SK-N-SH treated with all-trans-retinoic acid at 6 μM for 48 hours (cell line): ENCODE measurements at regions not wholly inside any gene's neighbourhood (a gene's known extent, or its start where the extent isn't known, plus 50 kb on each side); places are given as distances from the start of the nearest gene placed in this dataset.

ENCODE experiments used
- ATAC-seq: fragments of 200-7000 bp; cut with Tn5 transposase; 3 replicates; pipeline ENCODE4 v1.9.1; 2020; ENCODE audit warnings: mild to moderate bottlenecking, moderate library complexity
- BACH2 ChIP-seq: fragments of 250-450 bp; sonication (Bioruptor Pico); IDR thresholded peaks from 2 replicates; pipeline ENCODE4 v1.9.0; 2021; ENCODE audit warnings: mild to moderate bottlenecking, borderline replicate concordance
- CSDC2 ChIP-seq: fragments of 250-450 bp; sonication (Bioruptor Pico); IDR thresholded peaks from 2 replicates; pipeline ENCODE4 v1.5.0; 2020; ENCODE audit warnings: mild to moderate bottlenecking, moderate library complexity
- ESRRG ChIP-seq: fragments of 250-450 bp; sonication (Bioruptor Pico); IDR thresholded peaks from 2 replicates; pipeline ENCODE4 v1.6.1; 2021; ENCODE audit warnings: mild to moderate bottlenecking
- GLIS3 ChIP-seq: fragments of 250-450 bp; sonication (Bioruptor Pico); IDR thresholded peaks from 2 replicates; pipeline ENCODE4 v1.5.0; 2020; ENCODE audit warnings: mild to moderate bottlenecking, moderate library complexity
- ISL1 ChIP-seq: fragments of 250-450 bp; sonication (Bioruptor Pico); IDR thresholded peaks from 2 replicates; pipeline ENCODE4 v2.1.2; 2022; ENCODE audit warnings: mild to moderate bottlenecking, moderate library complexity
- OSR1 ChIP-seq: fragments of 250-450 bp; sonication (Bioruptor Pico); IDR thresholded peaks from 2 replicates; pipeline ENCODE4 v1.8.0; 2022; ENCODE audit warnings: moderate library complexity, mild to moderate bottlenecking, inconsistent platforms
- PPARA ChIP-seq: fragments of 250-450 bp; sonication (Bioruptor Pico); IDR thresholded peaks from 2 replicates; pipeline ENCODE4 v1.5.0; 2020; ENCODE audit warnings: mild to moderate bottlenecking, borderline replicate concordance
- RARB ChIP-seq: fragments of 250-450 bp; sonication (Bioruptor Pico); IDR thresholded peaks from 2 replicates; pipeline ENCODE4 v1.8.0; 2021; ENCODE audit warnings: mild to moderate bottlenecking, moderate library complexity
- TCF4 ChIP-seq: fragments of 250-450 bp; sonication (Bioruptor Pico); IDR thresholded peaks from 2 replicates; pipeline ENCODE4 v1.8.0; 2021; ENCODE audit warnings: mild to moderate bottlenecking, moderate library complexity, borderline replicate concordance
- TOX ChIP-seq: fragments of 250-450 bp; sonication (Bioruptor Pico); IDR thresholded peaks from 2 replicates; pipeline ENCODE4 v1.8.0; 2021; ENCODE audit warnings: mild to moderate bottlenecking, moderate library complexity, borderline replicate concordance
- ZC3H10 ChIP-seq: fragments of 250-450 bp; sonication (Bioruptor Pico); IDR thresholded peaks from 2 replicates; pipeline ENCODE4 v1.5.1; 2021; ENCODE audit warnings: mild to moderate bottlenecking, moderate library complexity
- ZFP3 ChIP-seq: fragments of 250-450 bp; sonication (Bioruptor Pico); IDR thresholded peaks from 2 replicates; pipeline ENCODE4 v1.5.0; 2020; ENCODE audit warnings: mild to moderate bottlenecking, moderate library complexity
- ZNF565 ChIP-seq: fragments of 450-650 bp; formaldehyde crosslinking; conservative IDR thresholded peaks from 2 replicates; pipeline ENCODE4 v1.5.0; 2020; ENCODE audit warnings: low read depth, mild to moderate bottlenecking, moderate library complexity
- ZNF8 ChIP-seq: fragments of 450-650 bp; formaldehyde crosslinking; IDR thresholded peaks from 2 replicates; pipeline ENCODE4 v1.5.0; 2020; ENCODE audit warnings: mild to moderate bottlenecking, moderate library complexity
- TF ChIP-seq, protein P1 (sequence below): fragments of 250-450 bp; sonication (Bioruptor Pico); IDR thresholded peaks from 2 replicates; pipeline ENCODE4 v1.5.1; 2020; ENCODE audit warnings: low read depth, mild to moderate bottlenecking, moderate library complexity
- TF ChIP-seq, protein P2 (sequence below): fragments of 250-450 bp; sonication (Bioruptor Pico); IDR thresholded peaks from 2 replicates; pipeline ENCODE4 v1.8.0; 2020; ENCODE audit warnings: mild to moderate bottlenecking, moderate library complexity, borderline replicate concordance
- TF ChIP-seq, protein P3 (sequence below): fragments of 250-450 bp; sonication (Bioruptor Pico); IDR thresholded peaks from 2 replicates; pipeline ENCODE4 v1.8.0; 2021; ENCODE audit warnings: low read depth, mild to moderate bottlenecking, moderate library complexity, borderline replicate concordance
- TF ChIP-seq, protein P4 (sequence below): fragments of 250-450 bp; sonication (Bioruptor Pico); IDR thresholded peaks from 2 replicates; pipeline ENCODE4 v1.5.1; 2021; ENCODE audit warnings: mild to moderate bottlenecking, moderate library complexity
- TF ChIP-seq, protein P5 (sequence below): fragments of 250-450 bp; sonication (Bioruptor Pico); IDR thresholded peaks from 2 replicates; pipeline ENCODE4 v1.5.0; 2020; ENCODE audit warnings: mild to moderate bottlenecking, moderate library complexity

DNA sequence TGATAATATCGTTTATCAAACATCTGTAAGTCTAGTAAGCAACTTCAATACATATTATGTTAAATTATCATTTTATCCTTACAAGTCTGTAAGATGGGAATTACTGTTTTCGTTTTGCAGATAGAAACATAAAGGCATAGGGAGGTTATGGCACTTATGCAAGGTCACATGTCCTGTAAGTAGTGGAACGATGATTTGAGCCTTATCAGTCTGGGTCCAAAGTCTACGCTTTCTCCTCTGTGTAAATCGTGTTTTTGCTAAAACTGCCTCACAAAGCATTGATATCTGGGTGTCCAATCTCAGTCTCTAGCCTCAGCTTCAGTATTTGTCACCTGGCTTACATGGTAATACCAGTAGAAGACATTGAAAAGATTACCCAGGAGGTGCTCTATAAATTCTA is 174.9 kb upstream of the RASSF8 start:
- TF ChIP-seq TOX (CRISPR knock-in tag) (no peak), ISL1 (CRISPR knock-in tag) (no peak), PPARA (no peak), GLIS3 (CRISPR knock-in tag) (no peak), OSR1 (CRISPR knock-in tag) (no peak), ZNF565 (CRISPR knock-in tag) (no peak), TCF4 (CRISPR knock-in tag) (no peak), ZC3H10 (CRISPR knock-in tag) (no peak), ZNF8 (CRISPR knock-in tag) (no peak), ZFP3 (CRISPR knock-in tag) (no peak), BACH2 (no peak), CSDC2 (no peak)
- TF ChIP-seq, protein P1, sequence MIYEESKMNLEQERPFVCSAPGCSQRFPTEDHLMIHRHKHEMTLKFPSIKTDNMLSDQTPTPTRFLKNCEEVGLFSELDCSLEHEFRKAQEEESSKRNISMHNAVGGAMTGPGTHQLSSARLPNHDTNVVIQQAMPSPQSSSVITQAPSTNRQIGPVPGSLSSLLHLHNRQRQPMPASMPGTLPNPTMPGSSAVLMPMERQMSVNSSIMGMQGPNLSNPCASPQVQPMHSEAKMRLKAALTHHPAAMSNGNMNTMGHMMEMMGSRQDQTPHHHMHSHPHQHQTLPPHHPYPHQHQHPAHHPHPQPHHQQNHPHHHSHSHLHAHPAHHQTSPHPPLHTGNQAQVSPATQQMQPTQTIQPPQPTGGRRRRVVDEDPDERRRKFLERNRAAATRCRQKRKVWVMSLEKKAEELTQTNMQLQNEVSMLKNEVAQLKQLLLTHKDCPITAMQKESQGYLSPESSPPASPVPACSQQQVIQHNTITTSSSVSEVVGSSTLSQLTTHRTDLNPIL (CRISPR knock-in tag): no peak
- TF ChIP-seq, protein P2, sequence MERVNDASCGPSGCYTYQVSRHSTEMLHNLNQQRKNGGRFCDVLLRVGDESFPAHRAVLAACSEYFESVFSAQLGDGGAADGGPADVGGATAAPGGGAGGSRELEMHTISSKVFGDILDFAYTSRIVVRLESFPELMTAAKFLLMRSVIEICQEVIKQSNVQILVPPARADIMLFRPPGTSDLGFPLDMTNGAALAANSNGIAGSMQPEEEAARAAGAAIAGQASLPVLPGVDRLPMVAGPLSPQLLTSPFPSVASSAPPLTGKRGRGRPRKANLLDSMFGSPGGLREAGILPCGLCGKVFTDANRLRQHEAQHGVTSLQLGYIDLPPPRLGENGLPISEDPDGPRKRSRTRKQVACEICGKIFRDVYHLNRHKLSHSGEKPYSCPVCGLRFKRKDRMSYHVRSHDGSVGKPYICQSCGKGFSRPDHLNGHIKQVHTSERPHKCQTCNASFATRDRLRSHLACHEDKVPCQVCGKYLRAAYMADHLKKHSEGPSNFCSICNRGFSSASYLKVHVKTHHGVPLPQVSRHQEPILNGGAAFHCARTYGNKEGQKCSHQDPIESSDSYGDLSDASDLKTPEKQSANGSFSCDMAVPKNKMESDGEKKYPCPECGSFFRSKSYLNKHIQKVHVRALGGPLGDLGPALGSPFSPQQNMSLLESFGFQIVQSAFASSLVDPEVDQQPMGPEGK (CRISPR knock-in tag): no peak
- TF ChIP-seq, protein P3, sequence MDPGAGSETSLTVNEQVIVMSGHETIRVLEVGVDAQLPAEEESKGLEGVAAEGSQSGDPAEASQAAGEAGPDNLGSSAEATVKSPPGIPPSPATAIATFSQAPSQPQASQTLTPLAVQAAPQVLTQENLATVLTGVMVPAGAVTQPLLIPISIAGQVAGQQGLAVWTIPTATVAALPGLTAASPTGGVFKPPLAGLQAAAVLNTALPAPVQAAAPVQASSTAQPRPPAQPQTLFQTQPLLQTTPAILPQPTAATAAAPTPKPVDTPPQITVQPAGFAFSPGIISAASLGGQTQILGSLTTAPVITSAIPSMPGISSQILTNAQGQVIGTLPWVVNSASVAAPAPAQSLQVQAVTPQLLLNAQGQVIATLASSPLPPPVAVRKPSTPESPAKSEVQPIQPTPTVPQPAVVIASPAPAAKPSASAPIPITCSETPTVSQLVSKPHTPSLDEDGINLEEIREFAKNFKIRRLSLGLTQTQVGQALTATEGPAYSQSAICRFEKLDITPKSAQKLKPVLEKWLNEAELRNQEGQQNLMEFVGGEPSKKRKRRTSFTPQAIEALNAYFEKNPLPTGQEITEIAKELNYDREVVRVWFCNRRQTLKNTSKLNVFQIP (CRISPR knock-in tag): no peak
- TF ChIP-seq, protein P4, sequence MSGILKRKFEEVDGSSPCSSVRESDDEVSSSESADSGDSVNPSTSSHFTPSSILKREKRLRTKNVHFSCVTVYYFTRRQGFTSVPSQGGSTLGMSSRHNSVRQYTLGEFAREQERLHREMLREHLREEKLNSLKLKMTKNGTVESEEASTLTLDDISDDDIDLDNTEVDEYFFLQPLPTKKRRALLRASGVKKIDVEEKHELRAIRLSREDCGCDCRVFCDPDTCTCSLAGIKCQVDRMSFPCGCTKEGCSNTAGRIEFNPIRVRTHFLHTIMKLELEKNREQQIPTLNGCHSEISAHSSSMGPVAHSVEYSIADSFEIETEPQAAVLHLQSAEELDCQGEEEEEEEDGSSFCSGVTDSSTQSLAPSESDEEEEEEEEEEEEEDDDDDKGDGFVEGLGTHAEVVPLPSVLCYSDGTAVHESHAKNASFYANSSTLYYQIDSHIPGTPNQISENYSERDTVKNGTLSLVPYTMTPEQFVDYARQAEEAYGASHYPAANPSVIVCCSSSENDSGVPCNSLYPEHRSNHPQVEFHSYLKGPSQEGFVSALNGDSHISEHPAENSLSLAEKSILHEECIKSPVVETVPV (CRISPR knock-in tag): no peak
- TF ChIP-seq, protein P5, sequence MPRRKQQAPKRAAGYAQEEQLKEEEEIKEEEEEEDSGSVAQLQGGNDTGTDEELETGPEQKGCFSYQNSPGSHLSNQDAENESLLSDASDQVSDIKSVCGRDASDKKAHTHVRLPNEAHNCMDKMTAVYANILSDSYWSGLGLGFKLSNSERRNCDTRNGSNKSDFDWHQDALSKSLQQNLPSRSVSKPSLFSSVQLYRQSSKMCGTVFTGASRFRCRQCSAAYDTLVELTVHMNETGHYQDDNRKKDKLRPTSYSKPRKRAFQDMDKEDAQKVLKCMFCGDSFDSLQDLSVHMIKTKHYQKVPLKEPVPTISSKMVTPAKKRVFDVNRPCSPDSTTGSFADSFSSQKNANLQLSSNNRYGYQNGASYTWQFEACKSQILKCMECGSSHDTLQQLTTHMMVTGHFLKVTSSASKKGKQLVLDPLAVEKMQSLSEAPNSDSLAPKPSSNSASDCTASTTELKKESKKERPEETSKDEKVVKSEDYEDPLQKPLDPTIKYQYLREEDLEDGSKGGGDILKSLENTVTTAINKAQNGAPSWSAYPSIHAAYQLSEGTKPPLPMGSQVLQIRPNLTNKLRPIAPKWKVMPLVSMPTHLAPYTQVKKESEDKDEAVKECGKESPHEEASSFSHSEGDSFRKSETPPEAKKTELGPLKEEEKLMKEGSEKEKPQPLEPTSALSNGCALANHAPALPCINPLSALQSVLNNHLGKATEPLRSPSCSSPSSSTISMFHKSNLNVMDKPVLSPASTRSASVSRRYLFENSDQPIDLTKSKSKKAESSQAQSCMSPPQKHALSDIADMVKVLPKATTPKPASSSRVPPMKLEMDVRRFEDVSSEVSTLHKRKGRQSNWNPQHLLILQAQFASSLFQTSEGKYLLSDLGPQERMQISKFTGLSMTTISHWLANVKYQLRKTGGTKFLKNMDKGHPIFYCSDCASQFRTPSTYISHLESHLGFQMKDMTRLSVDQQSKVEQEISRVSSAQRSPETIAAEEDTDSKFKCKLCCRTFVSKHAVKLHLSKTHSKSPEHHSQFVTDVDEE (CRISPR knock-in tag): no peak
- no peak for ATAC-seq

DNA sequence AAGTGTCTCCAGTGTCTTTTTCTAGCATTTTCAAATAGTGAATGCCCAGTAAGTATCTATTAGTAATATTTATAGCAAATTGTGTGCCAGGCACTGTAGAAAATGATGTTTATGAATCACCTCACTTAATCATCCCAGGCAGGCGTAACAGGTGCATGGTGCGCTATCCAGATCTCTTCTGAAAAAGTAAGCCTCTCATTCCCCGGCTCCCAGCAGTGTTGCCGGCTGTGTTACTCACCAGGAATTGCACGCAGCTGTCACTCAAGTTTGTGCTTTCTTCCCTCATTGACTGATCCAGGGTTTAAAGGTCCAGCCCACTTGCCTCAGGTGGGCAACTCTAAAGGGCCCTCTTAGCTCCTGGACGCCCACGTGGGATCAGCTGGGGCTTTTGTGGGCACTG is 173.8 kb upstream of the RASSF8 start:
- TF ChIP-seq, protein P2 (CRISPR knock-in tag): no peak
- TF ChIP-seq ESRRG (CRISPR knock-in tag) (no peak), RARB (no peak), GLIS3 (CRISPR knock-in tag) (no peak), TCF4 (CRISPR knock-in tag) (no peak)
- TF ChIP-seq, protein P5 (CRISPR knock-in tag): no peak
- no peak for ATAC-seq
